ENCODE measurements at regions not wholly inside any gene's neighbourhood (a gene's known extent, or its start where the extent isn't known, plus 50 kb on each side); places are given as distances from the start of the nearest gene placed in this dataset.

GRCh38 chr17:12459736-12460135 is 206.0 kb upstream of the MYOCD start:
- peaks cover 6% of the 10 kb centered on the region for H3K9me3 ChIP-seq
- no peak overlapping the region for H3K4me3 ChIP-seq
- no peak for TF ChIP-seq EP300 (IDR thresholded peaks at IDR 0.05)
- no peak for TF ChIP-seq POLR2A (IDR thresholded peaks at IDR 0.05)
- no peak for TF ChIP-seq CTCF (IDR thresholded peaks at IDR 0.05)
- no peak for TF ChIP-seq POLR2AphosphoS5 (IDR thresholded peaks at IDR 0.05)
- no peaks in the 10 kb centered on the region for H3K4me1 ChIP-seq
- H3K27ac ChIP-seq = no peak overlapping the region
- no peak for DNase-seq (ENCODE audit: low spot score in 2 of 2)
- H3K27me3 ChIP-seq = no peaks in the 10 kb centered on the region
- no peaks in the 10 kb centered on the region for H3K36me3 ChIP-seq

- Histone ChIP-seq H3K36me3 (no peaks in the 10 kb centered on the region), H3K4me1 (no peaks in the 10 kb centered on the region), H3K27ac (no peak overlapping the region), H3K4me3 (no peak overlapping the region), H3K27me3 (no peaks in the 10 kb centered on the region), H3K9me3 (no peaks in the 10 kb centered on the region)
- DNase-seq (ENCODE audit: low spot score in 2 of 2) = no peak
- WGBS = 57% methylated on average over 2 of the region's 2 CpGs
- no peak for TF ChIP-seq EP300 (IDR thresholded peaks at IDR 0.05)
- no peak for TF ChIP-seq POLR2AphosphoS5 (IDR thresholded peaks at IDR 0.05)
- TF ChIP-seq CTCF (IDR thresholded peaks at IDR 0.05) = no peak
- no peak for TF ChIP-seq POLR2A (IDR thresholded peaks at IDR 0.05)
These were observed 202.6 kb upstream of the MYOCD start for GRCh38 chr17:12463102-12463501.

- TF ChIP-seq EP300 (IDR thresholded peaks at IDR 0.05) = no peak
- no peak for TF ChIP-seq POLR2AphosphoS5 (IDR thresholded peaks at IDR 0.05)
- TF ChIP-seq CTCF (IDR thresholded peaks at IDR 0.05) = no peak
- no peak for TF ChIP-seq POLR2A (IDR thresholded peaks at IDR 0.05)
- no peak overlapping the region for H3K27ac ChIP-seq
- 83% methylated on average over 7 of the region's 7 CpGs for WGBS
These were observed 193.2 kb upstream of the MYOCD start for GRCh38 chr17:12472252-12473173.

GRCh38 chr17:12478311-12478710 is 187.4 kb upstream of the MYOCD start:
- no peak overlapping the region for H3K4me3 ChIP-seq

More at GRCh38 chr17:12472252-12473173, 193.2 kb upstream of the MYOCD start:
- no peaks in the 10 kb centered on the region for H3K9me3 ChIP-seq
- no peaks in the 10 kb centered on the region for H3K36me3 ChIP-seq
- no peaks in the 10 kb centered on the region for H3K27me3 ChIP-seq
- DNase-seq (ENCODE audit: low spot score in 2 of 2) = no peak
- H3K4me3 ChIP-seq = no peak overlapping the region
- no peaks in the 10 kb centered on the region for H3K4me1 ChIP-seq

GRCh38 chr17:12485361-12485906 is 180.3 kb upstream of the MYOCD start:
- no peaks in the 10 kb centered on the region for H3K4me1 ChIP-seq
- no peaks in the 10 kb centered on the region for H3K36me3 ChIP-seq
- no peaks in the 10 kb centered on the region for H3K9me3 ChIP-seq
- TF ChIP-seq CTCF (IDR thresholded peaks at IDR 0.05) (no peak), POLR2A (IDR thresholded peaks at IDR 0.05) (no peak), POLR2AphosphoS5 (IDR thresholded peaks at IDR 0.05) (no peak), EP300 (IDR thresholded peaks at IDR 0.05) (no peak)
- peaks cover 3% of the 10 kb centered on the region for H3K27me3 ChIP-seq
- no peak overlapping the region for H3K4me3 ChIP-seq
- DNase-seq (ENCODE audit: low spot score in 2 of 2) = no peak
- H3K27ac ChIP-seq = no peak overlapping the region
- WGBS = 54% methylated on average over 4 of the region's 4 CpGs

More at GRCh38 chr17:12478311-12478710, 187.4 kb upstream of the MYOCD start:
- Histone ChIP-seq H3K27me3 (no peaks in the 10 kb centered on the region), H3K36me3 (no peaks in the 10 kb centered on the region), H3K4me1 (no peaks in the 10 kb centered on the region), H3K27ac (no peak overlapping the region), H3K9me3 (no peaks in the 10 kb centered on the region)
- DNase-seq (ENCODE audit: low spot score in 2 of 2) = no peak
- WGBS = 94% methylated on average over 7 of the region's 7 CpGs
- no peak for TF ChIP-seq POLR2AphosphoS5 (IDR thresholded peaks at IDR 0.05)

Data from suprapubic skin (tissue), 4 donors.